T-cell (primary cell): ENCODE measurements at regions not wholly inside any gene's neighbourhood (a gene's known extent, or its start where the extent isn't known, plus 50 kb on each side); places are given as distances from the start of the nearest gene placed in this dataset.

ENCODE experiments used
- ATAC-seq, 4 experiments: fragments of 200-7000 bp in 3 of 4; fragments of 150-1000 bp in 1 of 4; cut with Tn5 transposase; replicated peaks in 1 of 4; 1 replicate in 3 of 4; 2 replicates in 1 of 4; pipeline ENCODE4 v1.10.0; 2021; ENCODE audit warnings: moderate library complexity in 3 of 4, mild to moderate bottlenecking in 2 of 4, moderate number of reproducible peaks in 1 of 4
- CTCF ChIA-PET, 2 donors: fragments of 300-600 bp; sonication (Branson Sonifier 250); formaldehyde crosslinking; loops; one replicate each; lab custom pipeline; 2022; ENCODE audit warnings: antibody characterized with exemption in 2 of 2; lab: Charles Lee
- POLR2A ChIA-PET, 2 donors: fragments of 300-600 bp; sonication (Branson Sonifier 250); formaldehyde crosslinking; loops; one replicate each; lab custom pipeline; 2022; ENCODE audit warnings: antibody characterized with exemption in 2 of 2; lab: Charles Lee
- DNase-seq, 35 experiments: peaks; one replicate each; pipeline versions ENCODE4 v3.0.0 to v3.0.0-alpha.2; 2013 to 2023
- H3K27ac ChIP-seq: one replicate; pipeline ENCODE4 v1.5.1; 2013; ENCODE audit warnings: low read length
- H3K27me3 ChIP-seq, 2 experiments: replicated peaks in 1 of 2; 1 replicate in 1 of 2; 2 replicates in 1 of 2; pipeline versions ENCODE4 v1.6.1 to v1.7.0; 2013; ENCODE audit warnings: low read length in 1 of 2, mixed read lengths in 1 of 2; ENCODE audit not compliant: control insufficient read depth in 2 of 2, insufficient read depth in 2 of 2; ENCODE audit errors: extremely low read depth in 1 of 2
- H3K36me3 ChIP-seq, 2 donors: 1 replicate in 1 of 2; 2 replicates in 1 of 2; pipeline versions ENCODE4 v1.6.1 to v1.7.0; 2013; ENCODE audit warnings: low read length in 1 of 2; ENCODE audit not compliant: control insufficient read depth in 2 of 2, insufficient read depth in 1 of 2; ENCODE audit errors: extremely low read depth in 1 of 2
- H3K4me1 ChIP-seq, 2 experiments: 1 replicate in 1 of 2; 2 replicates in 1 of 2; pipeline versions ENCODE4 v1.6.1 to v1.7.0; 2013; ENCODE audit warnings: low read length in 2 of 2, mixed read lengths in 1 of 2; ENCODE audit not compliant: insufficient read depth in 2 of 2, control insufficient read depth in 1 of 2; ENCODE audit errors: extremely low read depth in 1 of 2
- H3K4me3 ChIP-seq, 2 donors: 1 replicate in 1 of 2; 2 replicates in 1 of 2; pipeline versions ENCODE4 v1.5.1 to v1.7.0; 2013; ENCODE audit warnings: mild to moderate bottlenecking in 2 of 2, low read length in 1 of 2, moderate library complexity in 1 of 2; ENCODE audit not compliant: control insufficient read depth in 1 of 2; ENCODE audit errors: extremely low read depth in 1 of 2
- H3K9me3 ChIP-seq: 2 replicates; pipeline ENCODE4 v1.7.0; 2013
- H3K27ac Mint-ChIP-seq, 2 donors: one replicate each; pipeline ENCODE4 v1.8.0; 2020 to 2021; ENCODE audit warnings: mild to moderate bottlenecking in 2 of 2, mixed read lengths in 2 of 2
- H3K27me3 Mint-ChIP-seq, 2 donors: one replicate each; pipeline ENCODE4 v1.8.0; 2021 to 2022; ENCODE audit warnings: mixed read lengths in 2 of 2
- H3K36me3 Mint-ChIP-seq: one replicate; pipeline ENCODE4 v1.8.0; 2021; ENCODE audit warnings: mixed read lengths
- H3K4me1 Mint-ChIP-seq, 3 donors: one replicate each; pipeline ENCODE4 v1.8.0; 2020 to 2022; ENCODE audit warnings: mixed read lengths in 3 of 3, mild to moderate bottlenecking in 1 of 3
- H3K4me3 Mint-ChIP-seq, 3 donors: one replicate each; pipeline ENCODE4 v1.8.0; 2020 to 2022; ENCODE audit warnings: mild to moderate bottlenecking in 3 of 3, mixed read lengths in 3 of 3, moderate library complexity in 3 of 3
- H3K9me3 Mint-ChIP-seq, 3 donors: one replicate each; pipeline ENCODE4 v1.8.0; 2020 to 2022; ENCODE audit warnings: mixed read lengths in 3 of 3
- WGBS: methylation state at CpG from one replicate; pipeline ENCODE4 v1.1.5; 2013; ENCODE audit warnings: missing lambda C conversion rate; ENCODE audit not compliant: insufficient coverage; 5-methylcytosine and 5-hydroxymethylcytosine counted together

GRCh38 chr12:92650228-92650822, 52.5 kb upstream of the PLEKHG7 start:
- no peaks in the 10 kb centered on the region for H3K36me3 ChIP-seq
- 61% methylated on average over 3 of the region's 7 CpGs for WGBS
- Mint-ChIP-seq H3K4me3 (no peak overlapping the region), H3K9me3 (no peaks in the 10 kb centered on the region), H3K27ac (no peak overlapping the region), H3K27me3 (peaks cover 0 to 2% of the 10 kb centered on the region in 2 donors), H3K36me3 (no peaks in the 10 kb centered on the region), H3K4me1 (peaks cover 5 to 22% (median 15%) of the 10 kb centered on the region in 3 donors)
- H3K4me1 ChIP-seq, result no peaks in the 10 kb centered on the region
- DNase-seq, result no peak
- CTCF ChIA-PET, result interaction anchor here (1.3 to 3.4 kb wide), 4 partner anchors 79 to 1269 kb away, joined by 3 to 36 read pairs (median 15); no protein-coding TSS in a partner anchor
- ATAC-seq, result peak in 1 of 4 experiments; percentile 26
- no peak overlapping the region for H3K27ac ChIP-seq
- no peak overlapping the region for H3K4me3 ChIP-seq
- H3K9me3 ChIP-seq, result no peaks in the 10 kb centered on the region
- POLR2A ChIA-PET, result interaction anchor here (0.7 to 1.0 kb wide), 2 partner anchors 669 to 1268 kb away, joined by 3 to 4 read pairs; no protein-coding TSS in a partner anchor
- no peaks in the 10 kb centered on the region for H3K27me3 ChIP-seq

- no peaks in the 10 kb centered on the region for H3K27me3 ChIP-seq
- H3K27ac Mint-ChIP-seq, result no peak overlapping the region
- 63% methylated on average over 4 of the region's 11 CpGs for WGBS
- H3K36me3 ChIP-seq, result no peaks in the 10 kb centered on the region
- ChIA-PET POLR2A (interaction anchor here (0.7 to 1.0 kb wide), 3 partner anchors 504 to 1267 kb away, joined by 3 to 5 read pairs (median 4); partner anchors contain the start of gene BTG1 (in 1 of the 2)), CTCF (interaction anchor here (0.5 to 3.4 kb wide), 11 partner anchors 16 to 1518 kb away, joined by 3 to 36 read pairs (median 3); no protein-coding TSS in a partner anchor)
- DNase-seq, result peak in 34 of 35 experiments; percentile 11 to 85 (median 48)
- H3K4me1 Mint-ChIP-seq, result peaks cover 5 to 22% (median 15%) of the 10 kb centered on the region in 3 donors
- no peaks in the 10 kb centered on the region for H3K9me3 ChIP-seq
- ATAC-seq, result peak; percentile 78 to 87 (median 84)
- H3K4me3 ChIP-seq, result no peak overlapping the region
- H3K27me3 Mint-ChIP-seq, result peaks cover 0 to 2% of the 10 kb centered on the region in 2 donors
- H3K9me3 Mint-ChIP-seq, result no peaks in the 10 kb centered on the region
- no peak overlapping the region for H3K4me3 Mint-ChIP-seq
- no peak overlapping the region for H3K27ac ChIP-seq
- no peaks in the 10 kb centered on the region for H3K36me3 Mint-ChIP-seq
- H3K4me1 ChIP-seq, result no peaks in the 10 kb centered on the region
Measured at GRCh38 chr12:92649511-92650227, 53.1 kb upstream of the PLEKHG7 start.

- ATAC-seq (no peak), DNase-seq (no peak)
- no peak overlapping the region for H3K27ac Mint-ChIP-seq
- H3K4me1 Mint-ChIP-seq, result peaks cover 5 to 22% (median 15%) of the 10 kb centered on the region in 3 donors
- H3K4me3 Mint-ChIP-seq, result no peak overlapping the region
- H3K27me3 ChIP-seq, result no peaks in the 10 kb centered on the region
- H3K9me3 ChIP-seq, result no peaks in the 10 kb centered on the region
- H3K4me1 ChIP-seq, result no peaks in the 10 kb centered on the region
- H3K36me3 ChIP-seq, result no peaks in the 10 kb centered on the region
- no peak overlapping the region for H3K4me3 ChIP-seq
- H3K36me3 Mint-ChIP-seq, result peaks cover 2% of the 10 kb centered on the region
- WGBS, result 87% methylated on average over 4 of the region's 6 CpGs
- ChIA-PET POLR2A (interaction anchor here (0.7 to 1.0 kb wide), 3 partner anchors 502 to 1267 kb away, joined by 4 to 12 read pairs (median 5); partner anchors contain the start of gene BTG1 (in 1 of the 2)), CTCF (interaction anchor here (0.6 to 3.4 kb wide), 10 partner anchors 15 to 1293 kb away, joined by 3 to 36 read pairs (median 3); no protein-coding TSS in a partner anchor)
- H3K27me3 Mint-ChIP-seq, result peaks cover 0 to 2% of the 10 kb centered on the region in 2 donors
- H3K27ac ChIP-seq, result no peak overlapping the region
- H3K9me3 Mint-ChIP-seq, result peaks cover 0 to 7% (median 6%) of the 10 kb centered on the region in 3 donors
Measured at GRCh38 chr12:92648242-92649031, 54.4 kb upstream of the PLEKHG7 start.

GRCh38 chr12:92641291-92641690, 61.5 kb upstream of the PLEKHG7 start:
- H3K9me3 ChIP-seq, result no peaks in the 10 kb centered on the region
- no peaks in the 10 kb centered on the region for H3K27me3 ChIP-seq
- WGBS, result no CpG with 5 or more reads among the region's 1 CpG
- Mint-ChIP-seq H3K36me3 (peaks cover 9% of the 10 kb centered on the region), H3K4me3 (no peak overlapping the region), H3K27me3 (no peaks in the 10 kb centered on the region), H3K9me3 (peaks cover 6 to 18% (median 18%) of the 10 kb centered on the region in 3 donors), H3K4me1 (peaks cover 0 to 2% (median 0%) of the 10 kb centered on the region in 3 donors), H3K27ac (no peak overlapping the region)
- ATAC-seq, result no peak
- no peak overlapping the region for H3K4me3 ChIP-seq
- no peak for DNase-seq
- CTCF ChIA-PET, result no interaction called here
- POLR2A ChIA-PET, result no interaction called here
- H3K27ac ChIP-seq, result no peak overlapping the region
- no peaks in the 10 kb centered on the region for H3K4me1 ChIP-seq
- H3K36me3 ChIP-seq, result no peaks in the 10 kb centered on the region

GRCh38 chr12:92640691-92641090, 62.1 kb upstream of the PLEKHG7 start:
- POLR2A ChIA-PET, result no interaction called here
- no peak for ATAC-seq

GRCh38 chr12:92639017-92639416, 63.8 kb upstream of the PLEKHG7 start:
- no peak overlapping the region for H3K4me3 ChIP-seq
- ATAC-seq (no peak), DNase-seq (no peak)
- Mint-ChIP-seq H3K27ac (no peak overlapping the region), H3K36me3 (peaks cover 9% of the 10 kb centered on the region), H3K4me3 (no peak overlapping the region), H3K27me3 (no peaks in the 10 kb centered on the region), H3K9me3 (peaks cover 6 to 15% (median 14%) of the 10 kb centered on the region in 3 donors), H3K4me1 (no peaks in the 10 kb centered on the region)
- no peaks in the 10 kb centered on the region for H3K4me1 ChIP-seq
- H3K9me3 ChIP-seq, result no peaks in the 10 kb centered on the region
- H3K36me3 ChIP-seq, result no peaks in the 10 kb centered on the region
- CTCF ChIA-PET, result no interaction called here
- no peak overlapping the region for H3K27ac ChIP-seq
- no peaks in the 10 kb centered on the region for H3K27me3 ChIP-seq
- POLR2A ChIA-PET, result no interaction called here

More at GRCh38 chr12:92640691-92641090, 62.1 kb upstream of the PLEKHG7 start:
- CTCF ChIA-PET, result no interaction called here
- peaks cover 0 to under 1% (median 0%) of the 10 kb centered on the region in 3 donors for H3K4me1 Mint-ChIP-seq
- no peak overlapping the region for H3K27ac Mint-ChIP-seq
- Histone ChIP-seq H3K4me1 (no peaks in the 10 kb centered on the region), H3K27me3 (no peaks in the 10 kb centered on the region), H3K27ac (no peak overlapping the region), H3K9me3 (no peaks in the 10 kb centered on the region), H3K36me3 (no peaks in the 10 kb centered on the region), H3K4me3 (no peak overlapping the region)
- peaks cover 9% of the 10 kb centered on the region for H3K36me3 Mint-ChIP-seq
- no peak overlapping the region for H3K4me3 Mint-ChIP-seq
- peaks cover 6 to 18% (median 18%) of the 10 kb centered on the region in 3 donors for H3K9me3 Mint-ChIP-seq
- H3K27me3 Mint-ChIP-seq, result no peaks in the 10 kb centered on the region
- DNase-seq, result no peak
